HEK293 (cell line): ENCODE measurements at regions not wholly inside any gene's neighbourhood (a gene's known extent, or its start where the extent isn't known, plus 50 kb on each side); places are given as distances from the start of the nearest gene placed in this dataset.

Experiments used
- CTCF ChIA-PET: fragments of 350-600 bp; formaldehyde crosslinking; extraction: SDS; loops from one replicate; lab custom pipeline; 2021; ENCODE audit warnings: antibody characterized with exemption; lab: Yijun Ruan, JAX
- POLR2A ChIA-PET: fragments of 300-600 bp; formaldehyde crosslinking; extraction: SDS; loops from one replicate; lab custom pipeline; 2020; ENCODE audit warnings: antibody characterized with exemption, inconsistent platforms; lab: Yijun Ruan, JAX
- H3K27ac ChIP-seq: fragments of 200-500 bp; sonication (Bioruptor generic); 2 replicates; pipeline ENCODE4 v1.5.1; 2014; ENCODE audit warnings: low read depth, low read length, control low read depth, inconsistent platforms; ENCODE audit errors: extremely low read depth
- H3K36me3 ChIP-seq, 2 experiments: fragments of 200-500 bp in 1 of 2; sonication (Bioruptor generic) in 1 of 2; 1 replicate in 1 of 2; 2 replicates in 1 of 2; pipeline ENCODE4 v1.5.1; 2014 to 2017; ENCODE audit warnings: inconsistent platforms in 2 of 2, low read length in 2 of 2; ENCODE audit not compliant: control insufficient read depth in 2 of 2, insufficient read depth in 1 of 2
- H3K4me1 ChIP-seq: fragments of 200-500 bp; sonication (Bioruptor generic); 2 replicates; pipeline ENCODE4 v1.5.1; 2014; ENCODE audit warnings: mild to moderate bottlenecking, low read length, inconsistent platforms; ENCODE audit not compliant: control insufficient read depth, insufficient read depth
- H3K4me3 ChIP-seq: 2 replicates; pipeline ENCODE4 v1.5.1; 2011; ENCODE audit warnings: low read depth, mild to moderate bottlenecking, control low read depth, low read length, moderate library complexity
- H3K9me3 ChIP-seq: fragments of 200-500 bp; sonication (Bioruptor generic); 2 replicates; pipeline ENCODE4 v1.5.1; 2014; ENCODE audit warnings: low read depth, low read length, inconsistent platforms; ENCODE audit not compliant: control insufficient read depth, insufficient read depth
- BCL11B ChIP-seq: fragments of 450-650 bp; formaldehyde crosslinking; IDR thresholded peaks from 2 replicates; pipeline ENCODE4 v1.5.1; 2016; ENCODE audit warnings: low read depth, missing biosample characterization, missing genetic modification characterization
- FEZF1 ChIP-seq: fragments of 450-650 bp; formaldehyde crosslinking; IDR thresholded peaks from 2 replicates; pipeline ENCODE4 v1.5.1; 2016; ENCODE audit warnings: missing biosample characterization, missing genetic modification characterization
- OSR2 ChIP-seq: fragments of 450-650 bp; formaldehyde crosslinking; IDR thresholded peaks from 2 replicates; pipeline ENCODE4 v1.5.1; 2016; ENCODE audit warnings: missing biosample characterization, missing genetic modification characterization
- OVOL3 ChIP-seq: fragments of 450-650 bp; formaldehyde crosslinking; IDR thresholded peaks from 2 replicates; pipeline ENCODE4 v1.5.1; 2016; ENCODE audit warnings: missing biosample characterization, missing genetic modification characterization
- YY2 ChIP-seq: fragments of 450-650 bp; formaldehyde crosslinking; IDR thresholded peaks from 2 replicates; pipeline ENCODE4 v1.5.1; 2016; ENCODE audit warnings: missing biosample characterization, missing genetic modification characterization
- ZFP37 ChIP-seq: fragments of 450-650 bp; formaldehyde crosslinking; IDR thresholded peaks from 2 replicates; pipeline ENCODE4 v1.5.1; 2016; ENCODE audit warnings: missing biosample characterization, missing genetic modification characterization
- ZNF174 ChIP-seq: fragments of 450-650 bp; formaldehyde crosslinking; IDR thresholded peaks from 2 replicates; pipeline ENCODE4 v1.5.0; 2017; ENCODE audit warnings: missing biosample characterization, mild to moderate bottlenecking, missing genetic modification characterization
- ZNF19 ChIP-seq: fragments of 450-650 bp; formaldehyde crosslinking; IDR thresholded peaks from 2 replicates; pipeline ENCODE4; 2016; ENCODE audit warnings: missing biosample characterization, missing genetic modification characterization, low read depth
- ZNF214 ChIP-seq: fragments of 450-650 bp; formaldehyde crosslinking; IDR thresholded peaks from 2 replicates; pipeline ENCODE4 v1.5.1; 2017; ENCODE audit warnings: missing biosample characterization, mild to moderate bottlenecking, missing genetic modification characterization, borderline replicate concordance
- ZNF26 ChIP-seq: fragments of 450-650 bp; formaldehyde crosslinking; IDR thresholded peaks from 2 replicates; pipeline ENCODE4 v1.5.1; 2016; ENCODE audit warnings: missing biosample characterization, missing genetic modification characterization
- ZNF350 ChIP-seq: fragments of 450-650 bp; formaldehyde crosslinking; IDR thresholded peaks from 2 replicates; pipeline ENCODE4 v1.5.0; 2017; ENCODE audit warnings: missing biosample characterization, mild to moderate bottlenecking, missing genetic modification characterization
- ZNF433 ChIP-seq: fragments of 450-650 bp; formaldehyde crosslinking; IDR thresholded peaks from 2 replicates; pipeline ENCODE4 v1.5.1; 2016; ENCODE audit warnings: missing biosample characterization, missing genetic modification characterization, low read depth
- ZNF549 ChIP-seq: fragments of 450-650 bp; IDR thresholded peaks from 2 replicates; pipeline ENCODE4 v1.5.1; 2018; ENCODE audit warnings: missing biosample characterization, missing genetic modification characterization, mild to moderate bottlenecking, inconsistent platforms, moderate library complexity
- ZNF555 ChIP-seq: fragments of 450-650 bp; formaldehyde crosslinking; conservative IDR thresholded peaks from 2 replicates; pipeline ENCODE4 v1.5.1; 2017; ENCODE audit warnings: missing biosample characterization, mild to moderate bottlenecking, missing genetic modification characterization, inconsistent platforms
- ZNF558 ChIP-seq: fragments of 450-650 bp; formaldehyde crosslinking; IDR thresholded peaks from 2 replicates; pipeline ENCODE4 v1.5.1; 2016; ENCODE audit warnings: missing biosample characterization, missing genetic modification characterization
- ZNF600 ChIP-seq: fragments of 450-650 bp; formaldehyde crosslinking; IDR thresholded peaks from 2 replicates; pipeline ENCODE4 v1.5.1; 2016; ENCODE audit warnings: missing biosample characterization, missing genetic modification characterization
- ZNF707 ChIP-seq: fragments of 450-650 bp; formaldehyde crosslinking; IDR thresholded peaks from 2 replicates; pipeline ENCODE4 v1.5.1; 2016; ENCODE audit warnings: missing biosample characterization, missing genetic modification characterization
- ZNF768 ChIP-seq: fragments of 450-650 bp; formaldehyde crosslinking; IDR thresholded peaks from 2 replicates; pipeline ENCODE4 v1.5.1; 2018; ENCODE audit warnings: missing biosample characterization, mild to moderate bottlenecking, missing genetic modification characterization
- ZNF843 ChIP-seq: fragments of 450-650 bp; formaldehyde crosslinking; IDR thresholded peaks from 2 replicates; pipeline ENCODE4 v1.5.1; 2016; ENCODE audit warnings: missing biosample characterization, missing genetic modification characterization
- ZSCAN18 ChIP-seq: fragments of 450-650 bp; formaldehyde crosslinking; IDR thresholded peaks from 2 replicates; pipeline ENCODE4 v1.5.1; 2016; ENCODE audit warnings: missing biosample characterization, missing genetic modification characterization
- TF ChIP-seq, protein P1 (sequence below): fragments of 450-650 bp; formaldehyde crosslinking; optimal IDR thresholded peaks from 2 replicates; pipeline ENCODE3; 2016; ENCODE audit warnings: missing biosample characterization, mild to moderate bottlenecking, missing genetic modification characterization
- TF ChIP-seq, protein P2 (sequence below): fragments of 450-650 bp; formaldehyde crosslinking; IDR thresholded peaks from 2 replicates; pipeline ENCODE4 v1.5.1; 2016; ENCODE audit warnings: missing biosample characterization, missing genetic modification characterization
- TF ChIP-seq, protein P3 (sequence below): fragments of 450-650 bp; formaldehyde crosslinking; IDR thresholded peaks from 2 replicates; pipeline ENCODE4 v1.5.1; 2016; ENCODE audit warnings: missing biosample characterization, missing genetic modification characterization, borderline replicate concordance

DNA sequence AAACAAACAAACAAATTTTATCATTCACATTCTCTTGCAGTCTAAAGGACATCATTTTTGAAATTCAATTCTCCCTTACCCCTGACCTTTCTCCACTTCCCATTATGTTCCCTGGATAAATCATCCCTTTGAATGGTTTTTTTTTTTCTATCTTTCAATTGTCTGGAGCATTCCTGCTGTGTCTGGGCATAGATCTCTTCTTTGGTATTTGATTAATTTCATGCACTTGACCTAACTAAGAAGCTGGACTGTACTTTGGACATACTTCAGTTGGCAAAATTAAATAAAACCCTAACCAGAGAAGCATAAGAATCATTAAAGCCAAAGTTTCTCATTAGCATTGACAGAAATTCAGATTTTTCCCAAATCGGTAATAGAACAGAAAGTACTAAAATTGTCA is 163.6 kb upstream of the BMP4 start:
- TF ChIP-seq YY2 (no peak), ZNF768 (tag by site-specific recombination) (no peak), ZNF558 (tag by site-specific recombination) (no peak), ZNF600 (tag by site-specific recombination) (no peak), ZFP37 (tag by site-specific recombination) (no peak), ZNF707 (tag by site-specific recombination) (no peak)
- TF ChIP-seq, protein P1, sequence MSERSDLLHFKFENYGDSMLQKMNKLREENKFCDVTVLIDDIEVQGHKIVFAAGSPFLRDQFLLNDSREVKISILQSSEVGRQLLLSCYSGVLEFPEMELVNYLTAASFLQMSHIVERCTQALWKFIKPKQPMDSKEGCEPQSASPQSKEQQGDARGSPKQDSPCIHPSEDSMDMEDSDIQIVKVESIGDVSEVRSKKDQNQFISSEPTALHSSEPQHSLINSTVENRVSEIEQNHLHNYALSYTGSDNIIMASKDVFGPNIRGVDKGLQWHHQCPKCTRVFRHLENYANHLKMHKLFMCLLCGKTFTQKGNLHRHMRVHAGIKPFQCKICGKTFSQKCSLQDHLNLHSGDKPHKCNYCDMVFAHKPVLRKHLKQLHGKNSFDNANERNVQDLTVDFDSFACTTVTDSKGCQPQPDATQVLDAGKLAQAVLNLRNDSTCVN (tag by site-specific recombination): no peak
- TF ChIP-seq, protein P2, sequence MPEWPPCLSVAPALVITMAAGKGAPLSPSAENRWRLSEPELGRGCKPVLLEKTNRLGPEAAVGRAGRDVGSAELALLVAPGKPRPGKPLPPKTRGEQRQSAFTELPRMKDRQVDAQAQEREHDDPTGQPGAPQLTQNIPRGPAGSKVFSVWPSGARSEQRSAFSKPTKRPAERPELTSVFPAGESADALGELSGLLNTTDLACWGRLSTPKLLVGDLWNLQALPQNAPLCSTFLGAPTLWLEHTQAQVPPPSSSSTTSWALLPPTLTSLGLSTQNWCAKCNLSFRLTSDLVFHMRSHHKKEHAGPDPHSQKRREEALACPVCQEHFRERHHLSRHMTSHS (tag by site-specific recombination): no peak
- Histone ChIP-seq H3K27ac (no peak overlapping the region), H3K4me1 (no peaks in the 10 kb centered on the region), H3K4me3 (no peak overlapping the region), H3K9me3 (no peaks in the 10 kb centered on the region), H3K36me3 (no peaks in the 10 kb centered on the region)
- CTCF ChIA-PET: interaction anchor here (0.7 to 0.8 kb wide), 2 partner anchors 10 to 94 kb away, joined by 3 to 6 read pairs; no protein-coding TSS in a partner anchor
- POLR2A ChIA-PET: no interaction called here

GRCh38 chr14:54121466-54122027 is 164.9 kb upstream of the BMP4 start:
- Histone ChIP-seq H3K27ac (no peak overlapping the region), H3K4me1 (no peaks in the 10 kb centered on the region), H3K36me3 (no peaks in the 10 kb centered on the region), H3K4me3 (no peak overlapping the region), H3K9me3 (no peaks in the 10 kb centered on the region)
- ChIA-PET CTCF (no interaction called here), POLR2A (no interaction called here)
- TF ChIP-seq, protein P2 (tag by site-specific recombination): no peak
- TF ChIP-seq, protein P3, sequence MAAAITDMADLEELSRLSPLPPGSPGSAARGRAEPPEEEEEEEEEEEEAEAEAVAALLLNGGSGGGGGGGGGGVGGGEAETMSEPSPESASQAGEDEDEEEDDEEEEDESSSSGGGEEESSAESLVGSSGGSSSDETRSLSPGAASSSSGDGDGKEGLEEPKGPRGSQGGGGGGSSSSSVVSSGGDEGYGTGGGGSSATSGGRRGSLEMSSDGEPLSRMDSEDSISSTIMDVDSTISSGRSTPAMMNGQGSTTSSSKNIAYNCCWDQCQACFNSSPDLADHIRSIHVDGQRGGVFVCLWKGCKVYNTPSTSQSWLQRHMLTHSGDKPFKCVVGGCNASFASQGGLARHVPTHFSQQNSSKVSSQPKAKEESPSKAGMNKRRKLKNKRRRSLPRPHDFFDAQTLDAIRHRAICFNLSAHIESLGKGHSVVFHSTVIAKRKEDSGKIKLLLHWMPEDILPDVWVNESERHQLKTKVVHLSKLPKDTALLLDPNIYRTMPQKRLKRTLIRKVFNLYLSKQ: no peak
- no peak for TF ChIP-seq FEZF1

GRCh38 chr14:54123841-54124240 is 167.2 kb upstream of the BMP4 start:
- H3K4me1 ChIP-seq: no peaks in the 10 kb centered on the region
- ChIA-PET POLR2A (no interaction called here), CTCF (interaction anchor here (0.5 to 0.6 kb wide), 2 partner anchors 71 to 585 kb away, joined by 3 to 4 read pairs; no protein-coding TSS in a partner anchor)
- no peak overlapping the region for H3K4me3 ChIP-seq
- H3K36me3 ChIP-seq: no peaks in the 10 kb centered on the region
- H3K9me3 ChIP-seq: no peaks in the 10 kb centered on the region
- TF ChIP-seq OSR2 (tag by site-specific recombination) (no peak), ZNF843 (tag by site-specific recombination) (no peak), ZNF214 (no peak), OVOL3 (tag by site-specific recombination) (no peak), ZNF433 (tag by site-specific recombination) (no peak), BCL11B (tag by site-specific recombination) (no peak), ZNF350 (no peak), ZNF555 (tag by site-specific recombination) (no peak), ZSCAN18 (tag by site-specific recombination) (no peak), ZNF26 (tag by site-specific recombination) (no peak), ZNF19 (no peak), FEZF1 (no peak), ZNF174 (tag by site-specific recombination) (no peak), ZNF549 (no peak)
- no peak overlapping the region for H3K27ac ChIP-seq
